ENCODE measurements at regions not wholly inside any gene's neighbourhood (a gene's known extent, or its start where the extent isn't known, plus 50 kb on each side); places are given as distances from the start of the nearest gene placed in this dataset.

GRCh38 chr4:141395246-141395830, 174.6 kb downstream of the ZNF330 start:
- no peak for TF ChIP-seq TAF7 (tag; IDR thresholded peaks at IDR 0.05)
- TF ChIP-seq BHLHE40 (IDR thresholded peaks at IDR 0.05; ENCODE audit: low read length): no peak
- no peak for TF ChIP-seq E2F3 (CRISPR knock-in tag; IDR thresholded peaks at IDR 0.05)
- TF ChIP-seq FOXJ3 (CRISPR knock-in tag; IDR thresholded peaks at IDR 0.05): no peak
- TF ChIP-seq BRF2 (IDR thresholded peaks at IDR 0.05; ENCODE audit: borderline replicate concordance, insufficient read depth, insufficient read length): no peak
- no peak for TF ChIP-seq CTCF (IDR thresholded peaks at IDR 0.05 in 2 of 3, conservative IDR thresholded peaks at IDR 0.05 in 1 of 3; ENCODE audit: insufficient read depth in 2 of 3, low read depth in 1 of 3, low read length in 3 of 3)
- no peak for TF ChIP-seq PRPF4 (IDR thresholded peaks at IDR 0.05; ENCODE audit: insufficient read depth, low read depth, low read length, poor library complexity, severe bottlenecking)
